ENCODE measurements at regions not wholly inside any gene's neighbourhood (a gene's known extent, or its start where the extent isn't known, plus 50 kb on each side); places are given as distances from the start of the nearest gene placed in this dataset.

DNA sequence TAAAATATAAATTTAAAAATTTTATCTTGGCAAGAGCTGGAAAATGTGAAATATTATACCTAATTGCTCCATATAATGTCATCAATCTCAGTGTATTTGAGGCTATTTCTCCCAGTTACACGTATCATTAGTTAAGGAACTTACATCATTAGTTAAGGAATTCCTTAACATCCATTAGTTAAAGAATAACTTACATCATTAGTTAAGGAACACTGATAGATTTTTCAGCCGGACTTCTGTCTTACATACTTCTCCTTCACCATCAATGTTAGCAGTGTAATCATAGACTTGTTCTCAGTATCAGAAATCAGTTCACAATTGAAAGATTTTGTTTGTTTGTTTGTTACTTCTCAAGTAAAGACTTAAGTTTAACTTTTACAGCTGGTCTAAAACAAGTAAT lies 524.4 kb upstream of the CHD1 start (continued):
- TF ChIP-seq, protein P1, sequence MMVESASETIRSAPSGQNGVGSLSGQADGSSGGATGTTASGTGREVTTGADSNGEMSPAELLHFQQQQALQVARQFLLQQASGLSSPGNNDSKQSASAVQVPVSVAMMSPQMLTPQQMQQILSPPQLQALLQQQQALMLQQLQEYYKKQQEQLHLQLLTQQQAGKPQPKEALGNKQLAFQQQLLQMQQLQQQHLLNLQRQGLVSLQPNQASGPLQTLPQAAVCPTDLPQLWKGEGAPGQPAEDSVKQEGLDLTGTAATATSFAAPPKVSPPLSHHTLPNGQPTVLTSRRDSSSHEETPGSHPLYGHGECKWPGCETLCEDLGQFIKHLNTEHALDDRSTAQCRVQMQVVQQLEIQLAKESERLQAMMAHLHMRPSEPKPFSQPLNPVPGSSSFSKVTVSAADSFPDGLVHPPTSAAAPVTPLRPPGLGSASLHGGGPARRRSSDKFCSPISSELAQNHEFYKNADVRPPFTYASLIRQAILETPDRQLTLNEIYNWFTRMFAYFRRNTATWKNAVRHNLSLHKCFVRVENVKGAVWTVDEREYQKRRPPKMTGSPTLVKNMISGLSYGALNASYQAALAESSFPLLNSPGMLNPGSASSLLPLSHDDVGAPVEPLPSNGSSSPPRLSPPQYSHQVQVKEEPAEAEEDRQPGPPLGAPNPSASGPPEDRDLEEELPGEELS (CRISPR knock-in tag; IDR thresholded peaks at IDR 0.05), result no peak

DNA sequence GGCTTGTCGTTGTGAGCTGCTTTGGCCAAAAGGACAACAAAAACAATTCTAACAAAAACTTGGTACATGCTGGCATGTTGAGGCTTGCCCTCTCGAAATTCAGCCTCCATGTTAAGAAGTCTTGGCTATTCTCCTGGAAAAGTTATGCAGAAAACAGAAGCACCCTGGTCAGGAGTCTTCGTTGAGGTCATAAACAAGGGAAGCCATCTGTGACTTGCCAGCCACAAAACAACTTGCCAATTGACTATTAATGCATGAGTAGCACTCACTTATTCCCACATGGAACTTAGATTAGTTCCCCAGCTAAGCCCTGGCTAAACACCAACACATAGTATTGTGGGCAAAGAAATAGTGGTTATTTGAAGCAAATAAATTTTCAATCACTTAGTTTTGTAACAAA lies 521.0 kb upstream of the CHD1 start:
- H3K27me3 Mint-ChIP-seq (ENCODE audit: low read depth), result no peaks in the 10 kb centered on the region

More for the DNA sequence above, 521.0 kb upstream of the CHD1 start:
- TF ChIP-seq NR1H2 (CRISPR knock-in tag; IDR thresholded peaks at IDR 0.05) (no peak), GABPB1 (CRISPR knock-in tag; IDR thresholded peaks at IDR 0.05) (no peak), TP53 (CRISPR knock-in tag; IDR thresholded peaks at IDR 0.05) (no peak), ZNF396 (CRISPR knock-in tag; IDR thresholded peaks at IDR 0.05; ENCODE audit: borderline replicate concordance) (no peak), FOXK1 (CRISPR knock-in tag; IDR thresholded peaks at IDR 0.05) (no peak), SP1 (CRISPR knock-in tag; conservative IDR thresholded peaks at IDR 0.05) (no peak), EMX1 (CRISPR knock-in tag; IDR thresholded peaks at IDR 0.05) (no peak), ZNF232 (CRISPR knock-in tag; IDR thresholded peaks at IDR 0.05) (no peak), NFE2L1 (CRISPR knock-in tag; IDR thresholded peaks at IDR 0.05) (no peak), TCF7 (CRISPR knock-in tag; IDR thresholded peaks at IDR 0.05; ENCODE audit: low read depth) (no peak), SOX15 (CRISPR knock-in tag; IDR thresholded peaks at IDR 0.05) (no peak), ZNF416 (CRISPR knock-in tag; IDR thresholded peaks at IDR 0.05) (no peak), ZNF138 (CRISPR knock-in tag; conservative IDR thresholded peaks at IDR 0.05) (no peak), FOXP1 (CRISPR knock-in tag; IDR thresholded peaks at IDR 0.05; ENCODE audit: borderline replicate concordance) (no peak)
- TF ChIP-seq, protein P2, sequence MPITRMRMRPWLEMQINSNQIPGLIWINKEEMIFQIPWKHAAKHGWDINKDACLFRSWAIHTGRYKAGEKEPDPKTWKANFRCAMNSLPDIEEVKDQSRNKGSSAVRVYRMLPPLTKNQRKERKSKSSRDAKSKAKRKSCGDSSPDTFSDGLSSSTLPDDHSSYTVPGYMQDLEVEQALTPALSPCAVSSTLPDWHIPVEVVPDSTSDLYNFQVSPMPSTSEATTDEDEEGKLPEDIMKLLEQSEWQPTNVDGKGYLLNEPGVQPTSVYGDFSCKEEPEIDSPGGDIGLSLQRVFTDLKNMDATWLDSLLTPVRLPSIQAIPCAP (CRISPR knock-in tag; IDR thresholded peaks at IDR 0.05), result no peak
- TF ChIP-seq, protein P3, sequence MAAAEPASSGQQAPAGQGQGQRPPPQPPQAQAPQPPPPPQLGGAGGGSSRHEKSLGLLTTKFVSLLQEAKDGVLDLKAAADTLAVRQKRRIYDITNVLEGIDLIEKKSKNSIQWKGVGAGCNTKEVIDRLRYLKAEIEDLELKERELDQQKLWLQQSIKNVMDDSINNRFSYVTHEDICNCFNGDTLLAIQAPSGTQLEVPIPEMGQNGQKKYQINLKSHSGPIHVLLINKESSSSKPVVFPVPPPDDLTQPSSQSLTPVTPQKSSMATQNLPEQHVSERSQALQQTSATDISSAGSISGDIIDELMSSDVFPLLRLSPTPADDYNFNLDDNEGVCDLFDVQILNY (CRISPR knock-in tag; IDR thresholded peaks at IDR 0.05), result no peak
- TF ChIP-seq, protein P4, sequence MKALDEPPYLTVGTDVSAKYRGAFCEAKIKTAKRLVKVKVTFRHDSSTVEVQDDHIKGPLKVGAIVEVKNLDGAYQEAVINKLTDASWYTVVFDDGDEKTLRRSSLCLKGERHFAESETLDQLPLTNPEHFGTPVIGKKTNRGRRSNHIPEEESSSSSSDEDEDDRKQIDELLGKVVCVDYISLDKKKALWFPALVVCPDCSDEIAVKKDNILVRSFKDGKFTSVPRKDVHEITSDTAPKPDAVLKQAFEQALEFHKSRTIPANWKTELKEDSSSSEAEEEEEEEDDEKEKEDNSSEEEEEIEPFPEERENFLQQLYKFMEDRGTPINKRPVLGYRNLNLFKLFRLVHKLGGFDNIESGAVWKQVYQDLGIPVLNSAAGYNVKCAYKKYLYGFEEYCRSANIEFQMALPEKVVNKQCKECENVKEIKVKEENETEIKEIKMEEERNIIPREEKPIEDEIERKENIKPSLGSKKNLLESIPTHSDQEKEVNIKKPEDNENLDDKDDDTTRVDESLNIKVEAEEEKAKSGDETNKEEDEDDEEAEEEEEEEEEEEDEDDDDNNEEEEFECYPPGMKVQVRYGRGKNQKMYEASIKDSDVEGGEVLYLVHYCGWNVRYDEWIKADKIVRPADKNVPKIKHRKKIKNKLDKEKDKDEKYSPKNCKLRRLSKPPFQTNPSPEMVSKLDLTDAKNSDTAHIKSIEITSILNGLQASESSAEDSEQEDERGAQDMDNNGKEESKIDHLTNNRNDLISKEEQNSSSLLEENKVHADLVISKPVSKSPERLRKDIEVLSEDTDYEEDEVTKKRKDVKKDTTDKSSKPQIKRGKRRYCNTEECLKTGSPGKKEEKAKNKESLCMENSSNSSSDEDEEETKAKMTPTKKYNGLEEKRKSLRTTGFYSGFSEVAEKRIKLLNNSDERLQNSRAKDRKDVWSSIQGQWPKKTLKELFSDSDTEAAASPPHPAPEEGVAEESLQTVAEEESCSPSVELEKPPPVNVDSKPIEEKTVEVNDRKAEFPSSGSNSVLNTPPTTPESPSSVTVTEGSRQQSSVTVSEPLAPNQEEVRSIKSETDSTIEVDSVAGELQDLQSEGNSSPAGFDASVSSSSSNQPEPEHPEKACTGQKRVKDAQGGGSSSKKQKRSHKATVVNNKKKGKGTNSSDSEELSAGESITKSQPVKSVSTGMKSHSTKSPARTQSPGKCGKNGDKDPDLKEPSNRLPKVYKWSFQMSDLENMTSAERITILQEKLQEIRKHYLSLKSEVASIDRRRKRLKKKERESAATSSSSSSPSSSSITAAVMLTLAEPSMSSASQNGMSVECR (CRISPR knock-in tag; IDR thresholded peaks at IDR 0.05; ENCODE audit: borderline replicate concordance), result no peak
- TF ChIP-seq, protein P5, sequence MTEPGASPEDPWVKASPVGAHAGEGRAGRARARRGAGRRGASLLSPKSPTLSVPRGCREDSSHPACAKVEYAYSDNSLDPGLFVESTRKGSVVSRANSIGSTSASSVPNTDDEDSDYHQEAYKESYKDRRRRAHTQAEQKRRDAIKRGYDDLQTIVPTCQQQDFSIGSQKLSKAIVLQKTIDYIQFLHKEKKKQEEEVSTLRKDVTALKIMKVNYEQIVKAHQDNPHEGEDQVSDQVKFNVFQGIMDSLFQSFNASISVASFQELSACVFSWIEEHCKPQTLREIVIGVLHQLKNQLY (CRISPR knock-in tag; IDR thresholded peaks at IDR 0.05), result no peak
- TF ChIP-seq, protein P6, sequence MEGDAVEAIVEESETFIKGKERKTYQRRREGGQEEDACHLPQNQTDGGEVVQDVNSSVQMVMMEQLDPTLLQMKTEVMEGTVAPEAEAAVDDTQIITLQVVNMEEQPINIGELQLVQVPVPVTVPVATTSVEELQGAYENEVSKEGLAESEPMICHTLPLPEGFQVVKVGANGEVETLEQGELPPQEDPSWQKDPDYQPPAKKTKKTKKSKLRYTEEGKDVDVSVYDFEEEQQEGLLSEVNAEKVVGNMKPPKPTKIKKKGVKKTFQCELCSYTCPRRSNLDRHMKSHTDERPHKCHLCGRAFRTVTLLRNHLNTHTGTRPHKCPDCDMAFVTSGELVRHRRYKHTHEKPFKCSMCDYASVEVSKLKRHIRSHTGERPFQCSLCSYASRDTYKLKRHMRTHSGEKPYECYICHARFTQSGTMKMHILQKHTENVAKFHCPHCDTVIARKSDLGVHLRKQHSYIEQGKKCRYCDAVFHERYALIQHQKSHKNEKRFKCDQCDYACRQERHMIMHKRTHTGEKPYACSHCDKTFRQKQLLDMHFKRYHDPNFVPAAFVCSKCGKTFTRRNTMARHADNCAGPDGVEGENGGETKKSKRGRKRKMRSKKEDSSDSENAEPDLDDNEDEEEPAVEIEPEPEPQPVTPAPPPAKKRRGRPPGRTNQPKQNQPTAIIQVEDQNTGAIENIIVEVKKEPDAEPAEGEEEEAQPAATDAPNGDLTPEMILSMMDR (IDR thresholded peaks at IDR 0.05), result no peak
- TF ChIP-seq, protein P7, sequence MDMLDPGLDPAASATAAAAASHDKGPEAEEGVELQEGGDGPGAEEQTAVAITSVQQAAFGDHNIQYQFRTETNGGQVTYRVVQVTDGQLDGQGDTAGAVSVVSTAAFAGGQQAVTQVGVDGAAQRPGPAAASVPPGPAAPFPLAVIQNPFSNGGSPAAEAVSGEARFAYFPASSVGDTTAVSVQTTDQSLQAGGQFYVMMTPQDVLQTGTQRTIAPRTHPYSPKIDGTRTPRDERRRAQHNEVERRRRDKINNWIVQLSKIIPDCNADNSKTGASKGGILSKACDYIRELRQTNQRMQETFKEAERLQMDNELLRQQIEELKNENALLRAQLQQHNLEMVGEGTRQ (CRISPR knock-in tag; IDR thresholded peaks at IDR 0.05), result no peak
- 0 out of 2 replicates have a peak, but pooled peaks cover 3% of the 10 kb centered on the region for H3K4me1 Mint-ChIP-seq
- ATAC-seq (no peak), DNase-seq (ENCODE audit: low spot score) (no peak)
- H3K36me3 Mint-ChIP-seq, result no peaks in the 10 kb centered on the region
- no peaks in the 10 kb centered on the region for H3K9me3 Mint-ChIP-seq
- H3K4me3 Mint-ChIP-seq, result no peak overlapping the region
- CTCF ChIA-PET, result no interaction called here
- H3K27ac Mint-ChIP-seq, result no peak overlapping the region
- POLR2A ChIA-PET, result no interaction called here

Measured in WTC11 (cell line).